ENCODE measurements at regions not wholly inside any gene's neighbourhood (a gene's known extent, or its start where the extent isn't known, plus 50 kb on each side); places are given as distances from the start of the nearest gene placed in this dataset.

DNA sequence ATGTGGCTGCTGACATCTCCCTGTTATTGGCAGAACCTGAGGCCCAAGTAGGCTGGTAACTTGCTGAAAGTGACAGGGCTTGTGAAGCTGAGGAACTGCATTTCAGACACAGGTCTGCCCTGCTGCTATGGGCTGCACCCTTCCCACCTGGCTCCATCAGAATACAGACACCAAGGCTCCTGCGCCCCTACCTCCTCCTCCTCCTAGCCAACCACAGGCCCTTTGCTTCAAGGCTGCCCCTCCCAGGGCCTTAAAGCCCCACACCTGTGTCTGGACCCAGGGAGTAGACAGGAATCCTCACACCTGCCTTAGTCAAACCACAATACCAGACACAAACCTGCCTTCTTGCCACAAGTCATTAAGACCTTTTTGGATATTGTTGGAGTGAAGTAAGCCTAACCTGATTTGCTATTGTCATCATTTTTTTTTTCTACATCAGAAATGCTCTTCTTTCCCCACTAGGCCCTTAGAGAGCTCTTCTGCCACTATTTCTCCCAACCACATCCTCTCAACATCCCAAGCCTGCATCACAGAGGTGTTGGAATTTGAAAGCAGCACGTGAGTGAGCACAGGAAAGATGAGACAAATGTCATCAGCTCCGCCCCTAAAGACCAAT is 489.7 kb downstream of the EIPR1 start:
- no peak overlapping the region for H3K4me2 ChIP-seq (ENCODE audit: low read depth, low read length, poor library complexity, severe bottlenecking)
- H3F3A ChIP-seq (ENCODE audit: insufficient read depth), result no peaks in the 10 kb centered on the region
- TF ChIP-seq EZH2phosphoT487 (conservative IDR thresholded peaks at IDR 0.05; ENCODE audit: low read length), result no peak
- TF ChIP-seq, protein P1, sequence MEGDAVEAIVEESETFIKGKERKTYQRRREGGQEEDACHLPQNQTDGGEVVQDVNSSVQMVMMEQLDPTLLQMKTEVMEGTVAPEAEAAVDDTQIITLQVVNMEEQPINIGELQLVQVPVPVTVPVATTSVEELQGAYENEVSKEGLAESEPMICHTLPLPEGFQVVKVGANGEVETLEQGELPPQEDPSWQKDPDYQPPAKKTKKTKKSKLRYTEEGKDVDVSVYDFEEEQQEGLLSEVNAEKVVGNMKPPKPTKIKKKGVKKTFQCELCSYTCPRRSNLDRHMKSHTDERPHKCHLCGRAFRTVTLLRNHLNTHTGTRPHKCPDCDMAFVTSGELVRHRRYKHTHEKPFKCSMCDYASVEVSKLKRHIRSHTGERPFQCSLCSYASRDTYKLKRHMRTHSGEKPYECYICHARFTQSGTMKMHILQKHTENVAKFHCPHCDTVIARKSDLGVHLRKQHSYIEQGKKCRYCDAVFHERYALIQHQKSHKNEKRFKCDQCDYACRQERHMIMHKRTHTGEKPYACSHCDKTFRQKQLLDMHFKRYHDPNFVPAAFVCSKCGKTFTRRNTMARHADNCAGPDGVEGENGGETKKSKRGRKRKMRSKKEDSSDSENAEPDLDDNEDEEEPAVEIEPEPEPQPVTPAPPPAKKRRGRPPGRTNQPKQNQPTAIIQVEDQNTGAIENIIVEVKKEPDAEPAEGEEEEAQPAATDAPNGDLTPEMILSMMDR (IDR thresholded peaks at IDR 0.05; ENCODE audit: insufficient read depth, low read length, poor library complexity, severe bottlenecking), result no peak
- H3K36me3 ChIP-seq (ENCODE audit: low read length), result no peaks in the 10 kb centered on the region
- no peaks in the 10 kb centered on the region for H3K79me2 ChIP-seq (ENCODE audit: insufficient read depth, low read length)
- H3K9ac ChIP-seq (ENCODE audit: low read length), result no peak overlapping the region
- no peaks in the 10 kb centered on the region for H3K9me3 ChIP-seq (ENCODE audit: insufficient read depth, low read length)
- no peak overlapping the region for H3K4me3 ChIP-seq (ENCODE audit: insufficient read depth, low read length, poor library complexity, severe bottlenecking)
- no peak overlapping the region for H2AFZ ChIP-seq (ENCODE audit: low read depth, low read length, severe bottlenecking)
- H3K27me3 ChIP-seq (ENCODE audit: low read length), result no peaks in the 10 kb centered on the region
- H3K27ac ChIP-seq (ENCODE audit: low read depth, low read length), result no peak overlapping the region
- H3K9me2 ChIP-seq (replicated peaks; ENCODE audit: insufficient read depth, low read length), result no peaks in the 10 kb centered on the region
- H4K20me1 ChIP-seq (ENCODE audit: low read depth, low read length), result no peaks in the 10 kb centered on the region

DNA sequence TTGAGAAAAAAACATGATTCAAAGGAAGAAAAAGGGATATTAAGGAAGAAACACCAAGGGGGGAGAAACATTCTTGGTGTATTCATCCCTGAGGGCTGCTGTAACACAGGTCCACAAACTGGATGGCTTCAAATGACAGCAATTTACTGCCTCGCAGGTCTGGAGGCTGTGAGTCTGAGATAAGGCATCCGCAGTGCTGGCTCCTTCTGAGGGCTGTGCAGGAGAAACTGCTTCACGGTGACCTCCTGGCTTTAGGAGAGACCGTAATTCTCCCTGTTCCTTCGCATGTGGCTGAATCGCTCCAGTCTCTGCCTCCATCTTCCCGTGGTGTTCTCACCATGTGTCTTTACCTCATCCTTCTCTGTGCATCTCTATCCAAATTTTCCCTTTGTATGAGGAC is 490.7 kb downstream of the EIPR1 start:
- H2AFZ ChIP-seq (ENCODE audit: low read depth, low read length, severe bottlenecking), result no peak overlapping the region
- no peaks in the 10 kb centered on the region for H3F3A ChIP-seq (ENCODE audit: insufficient read depth)
- H3K9me2 ChIP-seq (replicated peaks; ENCODE audit: insufficient read depth, low read length), result no peaks in the 10 kb centered on the region
- H4K20me1 ChIP-seq (ENCODE audit: low read depth, low read length), result no peaks in the 10 kb centered on the region
- H3K4me2 ChIP-seq (ENCODE audit: low read depth, low read length, poor library complexity, severe bottlenecking), result no peak overlapping the region
- no peaks in the 10 kb centered on the region for H3K9me3 ChIP-seq (ENCODE audit: insufficient read depth, low read length)
- no peak overlapping the region for H3K27ac ChIP-seq (ENCODE audit: low read depth, low read length)
- H3K27me3 ChIP-seq (ENCODE audit: low read length), result no peaks in the 10 kb centered on the region
- no peak overlapping the region for H3K9ac ChIP-seq (ENCODE audit: low read length)
- H3K4me3 ChIP-seq (ENCODE audit: insufficient read depth, low read length, poor library complexity, severe bottlenecking), result no peak overlapping the region
- no peaks in the 10 kb centered on the region for H3K36me3 ChIP-seq (ENCODE audit: low read length)
- TF ChIP-seq EZH2phosphoT487 (conservative IDR thresholded peaks at IDR 0.05; ENCODE audit: low read length), result no peak
- TF ChIP-seq, protein P1 (IDR thresholded peaks at IDR 0.05; ENCODE audit: insufficient read depth, low read length, poor library complexity, severe bottlenecking), result no peak
- no peaks in the 10 kb centered on the region for H3K79me2 ChIP-seq (ENCODE audit: insufficient read depth, low read length)

- no peak overlapping the region for H3K9ac ChIP-seq (ENCODE audit: low read length)
- no peaks in the 10 kb centered on the region for H3K9me3 ChIP-seq (ENCODE audit: insufficient read depth, low read length)
- no peaks in the 10 kb centered on the region for H3F3A ChIP-seq (ENCODE audit: insufficient read depth)
- H3K36me3 ChIP-seq (ENCODE audit: low read length), result no peaks in the 10 kb centered on the region
- H2AFZ ChIP-seq (ENCODE audit: low read depth, low read length, severe bottlenecking), result no peak overlapping the region
- TF ChIP-seq, protein P1 (IDR thresholded peaks at IDR 0.05; ENCODE audit: insufficient read depth, low read length, poor library complexity, severe bottlenecking), result no peak
- no peaks in the 10 kb centered on the region for H3K27me3 ChIP-seq (ENCODE audit: low read length)
- no peaks in the 10 kb centered on the region for H4K20me1 ChIP-seq (ENCODE audit: low read depth, low read length)
- H3K4me2 ChIP-seq (ENCODE audit: low read depth, low read length, poor library complexity, severe bottlenecking), result no peak overlapping the region
- no peak overlapping the region for H3K27ac ChIP-seq (ENCODE audit: low read depth, low read length)
- H3K4me3 ChIP-seq (ENCODE audit: insufficient read depth, low read length, poor library complexity, severe bottlenecking), result no peak overlapping the region
- H3K79me2 ChIP-seq (ENCODE audit: insufficient read depth, low read length), result no peaks in the 10 kb centered on the region
- H3K9me2 ChIP-seq (replicated peaks; ENCODE audit: insufficient read depth, low read length), result no peaks in the 10 kb centered on the region
Measured at GRCh38 chr2:2881499-2881898, 496.1 kb downstream of the EIPR1 start.

Measured in SU-DHL-6 (cell line).